ENCODE measurements at regions not wholly inside any gene's neighbourhood (a gene's known extent, or its start where the extent isn't known, plus 50 kb on each side); places are given as distances from the start of the nearest gene placed in this dataset.

DNA sequence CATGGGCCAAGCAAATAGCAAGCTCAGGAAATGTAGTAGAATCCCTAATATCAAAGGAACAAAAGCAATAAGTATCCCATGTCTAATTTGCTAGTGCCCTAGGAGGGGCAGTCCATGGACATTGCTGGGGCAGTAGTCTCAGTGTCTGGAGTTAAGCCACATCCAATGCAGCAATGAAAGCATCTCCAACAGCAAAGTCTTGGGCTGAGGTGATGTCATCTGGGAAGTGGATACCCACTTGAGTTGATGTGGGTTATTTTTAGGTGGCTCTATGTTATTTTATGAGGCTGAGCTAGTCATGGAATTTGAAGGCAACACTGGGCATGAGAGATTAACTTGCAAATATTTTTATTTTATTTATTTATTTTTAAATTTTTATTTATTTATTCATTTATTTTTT is 540.0 kb downstream of the ETV1 start:
- intact Hi-C loops (cut with DNase I): no loop called here
- no peak overlapping the region for H3K27ac ChIP-seq (ENCODE audit: low read depth in 2 of 2, low read length in 2 of 2)
- no peak for DNase-seq
- no peaks in the 10 kb centered on the region for H3K27me3 ChIP-seq (ENCODE audit: control insufficient read depth, insufficient read depth, low read length)
- no peak for FAIRE-seq
- no peak overlapping the region for H3K9ac ChIP-seq (ENCODE audit: low read length in 3 of 3)
- H3K36me3 ChIP-seq (ENCODE audit: control insufficient read depth in 2 of 3, insufficient read depth in 3 of 3, low read length in 3 of 3): no peaks in the 10 kb centered on the region
- H3K4me1 ChIP-seq (ENCODE audit: control insufficient read depth in 2 of 3, insufficient read depth in 2 of 3, low read depth in 1 of 3, low read length in 3 of 3): no peaks in the 10 kb centered on the region
- no peaks in the 10 kb centered on the region for H3K9me3 ChIP-seq (ENCODE audit: control insufficient read depth in 2 of 3, insufficient read depth in 1 of 3, low read length in 3 of 3)
- TF ChIP-seq, protein P1, sequence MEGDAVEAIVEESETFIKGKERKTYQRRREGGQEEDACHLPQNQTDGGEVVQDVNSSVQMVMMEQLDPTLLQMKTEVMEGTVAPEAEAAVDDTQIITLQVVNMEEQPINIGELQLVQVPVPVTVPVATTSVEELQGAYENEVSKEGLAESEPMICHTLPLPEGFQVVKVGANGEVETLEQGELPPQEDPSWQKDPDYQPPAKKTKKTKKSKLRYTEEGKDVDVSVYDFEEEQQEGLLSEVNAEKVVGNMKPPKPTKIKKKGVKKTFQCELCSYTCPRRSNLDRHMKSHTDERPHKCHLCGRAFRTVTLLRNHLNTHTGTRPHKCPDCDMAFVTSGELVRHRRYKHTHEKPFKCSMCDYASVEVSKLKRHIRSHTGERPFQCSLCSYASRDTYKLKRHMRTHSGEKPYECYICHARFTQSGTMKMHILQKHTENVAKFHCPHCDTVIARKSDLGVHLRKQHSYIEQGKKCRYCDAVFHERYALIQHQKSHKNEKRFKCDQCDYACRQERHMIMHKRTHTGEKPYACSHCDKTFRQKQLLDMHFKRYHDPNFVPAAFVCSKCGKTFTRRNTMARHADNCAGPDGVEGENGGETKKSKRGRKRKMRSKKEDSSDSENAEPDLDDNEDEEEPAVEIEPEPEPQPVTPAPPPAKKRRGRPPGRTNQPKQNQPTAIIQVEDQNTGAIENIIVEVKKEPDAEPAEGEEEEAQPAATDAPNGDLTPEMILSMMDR (IDR thresholded peaks at IDR 0.05; ENCODE audit: borderline replicate concordance, extremely low read depth, insufficient read depth): no peak
- H3K4me3 ChIP-seq (ENCODE audit: low read length in 3 of 3): no peak overlapping the region

GRCh38 chr7:13454916-13455592 is 534.4 kb downstream of the ETV1 start:
- TF ChIP-seq, protein P1 (IDR thresholded peaks at IDR 0.05; ENCODE audit: borderline replicate concordance, extremely low read depth, insufficient read depth): no peak
- no peak overlapping the region for H3K9ac ChIP-seq (ENCODE audit: low read length in 3 of 3)
- no peaks in the 10 kb centered on the region for H3K36me3 ChIP-seq (ENCODE audit: control insufficient read depth in 2 of 3, insufficient read depth in 3 of 3, low read length in 3 of 3)
- H3K4me1 ChIP-seq (ENCODE audit: control insufficient read depth in 2 of 3, insufficient read depth in 2 of 3, low read depth in 1 of 3, low read length in 3 of 3): no peaks in the 10 kb centered on the region
- no peak for DNase-seq
- H3K27ac ChIP-seq (ENCODE audit: low read depth in 2 of 2, low read length in 2 of 2): no peak overlapping the region
- H3K9me3 ChIP-seq (ENCODE audit: control insufficient read depth in 2 of 3, insufficient read depth in 1 of 3, low read length in 3 of 3): no peaks in the 10 kb centered on the region
- H3K27me3 ChIP-seq (ENCODE audit: control insufficient read depth, insufficient read depth, low read length): no peaks in the 10 kb centered on the region
- no peak for FAIRE-seq
- intact Hi-C loops (cut with DNase I): no loop called here
- H3K4me3 ChIP-seq (ENCODE audit: low read length in 3 of 3): no peak overlapping the region

- no peaks in the 10 kb centered on the region for H3K36me3 ChIP-seq (ENCODE audit: control insufficient read depth in 2 of 3, insufficient read depth in 3 of 3, low read length in 3 of 3)
- H3K9me3 ChIP-seq (ENCODE audit: control insufficient read depth in 2 of 3, insufficient read depth in 1 of 3, low read length in 3 of 3): no peaks in the 10 kb centered on the region
- FAIRE-seq: no peak
- no peak overlapping the region for H3K4me3 ChIP-seq (ENCODE audit: low read length in 3 of 3)
- TF ChIP-seq, protein P1 (IDR thresholded peaks at IDR 0.05; ENCODE audit: borderline replicate concordance, extremely low read depth, insufficient read depth): no peak
- no peak overlapping the region for H3K9ac ChIP-seq (ENCODE audit: low read length in 3 of 3)
- no peaks in the 10 kb centered on the region for H3K4me1 ChIP-seq (ENCODE audit: control insufficient read depth in 2 of 3, insufficient read depth in 2 of 3, low read depth in 1 of 3, low read length in 3 of 3)
- no peak for DNase-seq
- no peak overlapping the region for H3K27ac ChIP-seq (ENCODE audit: low read depth in 2 of 2, low read length in 2 of 2)
- no peaks in the 10 kb centered on the region for H3K27me3 ChIP-seq (ENCODE audit: control insufficient read depth, insufficient read depth, low read length)
- intact Hi-C loops (cut with DNase I): no loop called here
Measured at GRCh38 chr7:13457790-13458189, 531.7 kb downstream of the ETV1 start.
